Stimulated activated CD8-positive, alpha-beta memory T cell treated with anti-CD3 and anti-CD28 coated beads, Interleukin-4, amount 100 ng/mL, for 48 hours (primary cell): ENCODE measurements at regions not wholly inside any gene's neighbourhood (a gene's known extent, or its start where the extent isn't known, plus 50 kb on each side); places are given as distances from the start of the nearest gene placed in this dataset.

Source experiments
- DNase-seq: peaks from one replicate; pipeline ENCODE4 v3.0.0-alpha.2; 2020

GRCh38 chr11:43545610-43546009, 134.9 kb upstream of the HSD17B12 start:
- DNase-seq, result no peak

- DNase-seq, result no peak
Observed at GRCh38 chr11:43546561-43547429, 133.7 kb upstream of the HSD17B12 start.

- DNase-seq, result no peak
Observed at GRCh38 chr11:43547430-43547831, 133.1 kb upstream of the HSD17B12 start.

- DNase-seq, result no peak
Observed at GRCh38 chr11:43547889-43548381, 132.6 kb upstream of the HSD17B12 start.

- DNase-seq, result no peak
Observed at GRCh38 chr11:43548916-43549315, 131.6 kb upstream of the HSD17B12 start.

GRCh38 chr11:43549624-43550023, 130.9 kb upstream of the HSD17B12 start:
- DNase-seq, result no peak

- no peak for DNase-seq
Observed at GRCh38 chr11:43550714-43551113, 129.8 kb upstream of the HSD17B12 start.

- no peak for DNase-seq
Observed at GRCh38 chr11:43554148-43554473, 126.4 kb upstream of the HSD17B12 start.

- no peak for DNase-seq
Observed at GRCh38 chr11:43555186-43555585, 125.4 kb upstream of the HSD17B12 start.

GRCh38 chr11:43555816-43556611, 124.5 kb upstream of the HSD17B12 start:
- no peak for DNase-seq

GRCh38 chr11:43556612-43557375, 123.7 kb upstream of the HSD17B12 start:
- no peak for DNase-seq

- DNase-seq, result no peak
Observed at GRCh38 chr11:43557553-43558110, 122.9 kb upstream of the HSD17B12 start.

- DNase-seq, result no peak
Observed at GRCh38 chr11:43558146-43558545, 122.4 kb upstream of the HSD17B12 start.

GRCh38 chr11:43558556-43559127, 121.9 kb upstream of the HSD17B12 start:
- no peak for DNase-seq

GRCh38 chr11:43561832-43562231, 118.7 kb upstream of the HSD17B12 start:
- no peak for DNase-seq

- no peak for DNase-seq
Observed at GRCh38 chr11:43567396-43567975, 113.1 kb upstream of the HSD17B12 start.

GRCh38 chr11:43573233-43573632, 107.3 kb upstream of the HSD17B12 start:
- no peak for DNase-seq

GRCh38 chr11:43573873-43574272, 106.7 kb upstream of the HSD17B12 start:
- DNase-seq, result no peak

GRCh38 chr11:43574411-43574810, 106.1 kb upstream of the HSD17B12 start:
- no peak for DNase-seq

GRCh38 chr11:43574949-43575912, 105.3 kb upstream of the HSD17B12 start:
- no peak for DNase-seq

- no peak for DNase-seq
Observed at GRCh38 chr11:43575913-43576310, 104.6 kb upstream of the HSD17B12 start.
